Erythroblast (primary cell): ENCODE measurements at regions not wholly inside any gene's neighbourhood (a gene's known extent, or its start where the extent isn't known, plus 50 kb on each side); places are given as distances from the start of the nearest gene placed in this dataset.

Experiments
- GATA1 ChIP-seq: IDR thresholded peaks from 2 replicates; pipeline ENCODE4 v1.6.1; 2011; ENCODE audit warnings: low read depth, mild to moderate bottlenecking, control low read depth, low read length, moderate library complexity
- POLR2A ChIP-seq: IDR thresholded peaks from 2 replicates; pipeline ENCODE4 v1.6.1; 2011; ENCODE audit warnings: mild to moderate bottlenecking, low read length

DNA sequence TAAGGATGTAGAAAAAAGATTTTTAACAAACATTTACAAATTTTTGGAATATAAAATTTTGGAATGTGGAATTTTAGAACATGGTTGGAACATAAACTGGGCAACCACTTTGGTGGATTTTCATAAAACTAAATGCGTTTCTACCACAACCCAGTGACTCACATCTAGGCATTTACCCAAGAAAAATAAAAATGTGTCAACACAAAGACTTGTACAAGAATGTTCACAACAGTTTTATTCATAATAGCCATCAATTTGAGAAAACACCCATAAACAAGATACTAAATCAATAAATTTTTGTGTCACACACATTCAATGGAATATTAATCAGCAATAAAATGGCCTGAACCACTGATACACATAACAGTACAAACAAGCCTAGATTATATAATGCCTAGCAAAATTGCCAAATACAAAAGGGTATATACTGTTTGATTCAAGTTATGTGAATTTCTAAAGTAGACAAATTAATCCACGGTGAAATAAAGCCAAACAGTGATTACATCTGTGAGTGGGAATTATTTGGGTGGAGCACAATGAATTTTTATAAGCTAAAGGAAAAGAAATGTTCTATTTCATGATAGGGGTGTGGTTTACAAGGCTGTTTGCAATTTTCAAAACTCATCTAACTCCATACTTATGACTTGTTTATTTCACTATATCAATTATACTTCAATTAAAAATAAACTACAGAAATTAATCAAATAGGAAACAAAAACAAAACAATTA is 415.2 kb upstream of the OR4E1 start:
- TF ChIP-seq POLR2A = no peak
- TF ChIP-seq GATA1 = no peak
